ENCODE measurements at regions not wholly inside any gene's neighbourhood (a gene's known extent, or its start where the extent isn't known, plus 50 kb on each side); places are given as distances from the start of the nearest gene placed in this dataset.
A peak's percentile ranks its signal among the peaks of the same experiment; 100 is the strongest.
"Not testable (repeated sequence)": the region's sequence is repeated elsewhere in the genome, so short reads cannot be mapped to it uniquely, and the experiment has no call there.

- in situ Hi-C loops (cut with MboI; ENCODE audit: low pct_unique_long_range_greater_than_20kb in 2 of 9, low sequenced_read_pairs in 9 of 9, unreplicated experiment in 9 of 9); H3K4me1 ChIP-seq (replicated peaks in 1 of 2); H3K27ac ChIP-seq; ATAC-seq (replicated peaks in 6 of 8); H3K4me3 ChIP-seq: not testable (repeated sequence)
Observed at GRCh38 chr3:159409711-159410110, 578.9 kb upstream of the IL12A start.

GRCh38 chr3:159413319-159413718 is 575.3 kb upstream of the IL12A start:
- WGBS, 10 experiments, result 0 to 100% (median 64%) methylated on average over 1 to 2 of the region's 2 CpGs; no CpG with 5 or more reads in 1 of the 10 experiments
- Histone ChIP-seq H3K4me1 (replicated peaks in 1 of 2) (no peaks in the 10 kb centered on the region), H3K27ac (no peak overlapping the region), H3K4me3 (no peak overlapping the region)
- ATAC-seq (replicated peaks in 6 of 8), result no peak
- in situ Hi-C loops (cut with MboI; ENCODE audit: low pct_unique_long_range_greater_than_20kb in 2 of 9, low sequenced_read_pairs in 9 of 9, unreplicated experiment in 9 of 9), result no loop called here

DNA sequence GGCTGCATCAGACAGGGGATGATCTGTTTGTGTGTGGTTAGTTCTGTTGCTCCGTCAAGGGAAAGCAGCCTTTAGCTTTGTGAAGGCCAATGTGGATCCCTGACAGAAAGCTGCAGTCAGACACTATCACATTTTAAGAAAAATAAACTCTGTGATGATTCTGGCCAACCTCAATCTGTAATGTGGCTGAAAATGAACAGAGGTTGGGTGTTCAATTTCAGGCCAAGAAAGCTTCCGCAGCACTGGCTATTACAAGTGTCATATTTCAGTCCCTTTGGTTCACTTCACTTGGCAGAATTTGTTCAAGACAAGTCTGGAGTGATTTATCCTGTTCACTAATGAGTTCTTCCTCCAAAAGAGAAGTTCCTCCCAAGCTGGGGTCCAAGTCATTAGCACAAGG is 571.8 kb upstream of the IL12A start:
- WGBS, 10 experiments, result 0 to 89% (median 42%) methylated on average over 1 to 2 of the region's 2 CpGs; no CpG with 5 or more reads in 2 of the 10 experiments
- in situ Hi-C loops (cut with MboI; ENCODE audit: low pct_unique_long_range_greater_than_20kb in 2 of 9, low sequenced_read_pairs in 9 of 9, unreplicated experiment in 9 of 9), result no loop called here
- ATAC-seq (replicated peaks in 6 of 8), result peak in 1 of 8 experiments; percentile 66
- no peak overlapping the region for H3K4me3 ChIP-seq
- H3K4me1 ChIP-seq (replicated peaks in 1 of 2), result no peaks in the 10 kb centered on the region
- no peak overlapping the region for H3K27ac ChIP-seq

GRCh38 chr3:159417761-159418160 is 570.9 kb upstream of the IL12A start:
- WGBS, 10 experiments, result 14 to 100% (median 88%) methylated on average over 1 to 2 of the region's 2 CpGs; no CpG with 5 or more reads in 2 of the 10 experiments
- Histone ChIP-seq H3K4me1 (replicated peaks in 1 of 2) (no peaks in the 10 kb centered on the region), H3K27ac (no peak overlapping the region), H3K4me3 (no peak overlapping the region)
- ATAC-seq (replicated peaks in 6 of 8), result peak in 1 of 8 experiments; percentile 45
- in situ Hi-C loops (cut with MboI; ENCODE audit: low pct_unique_long_range_greater_than_20kb in 2 of 9, low sequenced_read_pairs in 9 of 9, unreplicated experiment in 9 of 9), result no loop called here

DNA sequence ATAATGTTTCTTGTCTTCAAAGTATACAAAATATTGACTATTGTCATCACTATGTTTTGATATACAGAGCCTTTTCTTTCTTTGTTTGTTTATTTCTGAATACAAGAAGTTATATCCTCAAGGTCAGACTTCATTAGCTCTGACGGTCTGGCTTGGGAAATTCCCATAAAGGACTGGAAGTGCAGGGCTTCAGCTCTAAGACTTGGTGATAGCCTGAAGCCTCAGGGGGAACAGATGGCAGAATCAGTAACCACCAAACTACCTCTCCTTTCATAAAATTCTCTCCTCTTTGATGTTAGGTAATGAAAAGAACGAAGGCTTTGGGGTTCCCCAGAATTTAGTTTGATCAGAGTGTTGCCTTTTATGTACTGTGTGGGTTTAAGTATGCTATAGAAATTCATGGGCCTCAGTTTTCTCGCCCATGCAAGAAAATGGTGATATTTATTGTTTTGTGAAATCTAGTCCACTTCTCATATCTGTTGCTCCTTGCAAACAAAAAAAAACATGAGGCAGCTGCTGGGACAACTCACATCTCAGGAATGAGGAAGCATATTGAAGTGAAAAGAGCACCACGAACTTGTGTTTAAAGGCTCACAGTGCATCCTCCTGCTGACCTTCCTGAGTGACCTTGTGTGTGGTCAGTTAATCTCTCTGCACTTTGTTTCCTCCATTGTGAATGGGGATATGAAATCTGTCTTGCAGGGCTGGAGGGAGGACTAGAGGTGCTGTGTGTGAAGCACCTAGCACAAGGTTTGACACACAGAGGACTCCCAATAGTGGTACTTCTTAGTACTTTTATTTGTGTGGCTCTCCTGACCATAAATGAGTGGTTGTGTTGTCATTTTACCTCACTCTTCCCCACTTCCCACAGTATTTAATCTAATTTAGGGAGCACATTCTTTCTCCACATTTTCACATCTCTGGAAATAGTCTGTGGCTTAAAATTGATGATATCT is 569.8 kb upstream of the IL12A start:
- WGBS, 10 experiments, result 13 to 93% (median 50%) methylated on average over 1 to 4 of the region's 4 CpGs; no CpG with 5 or more reads in 1 of the 10 experiments
- no peaks in the 10 kb centered on the region for H3K4me1 ChIP-seq (replicated peaks in 1 of 2)
- H3K27ac ChIP-seq, result no peak overlapping the region
- in situ Hi-C loops (cut with MboI; ENCODE audit: low pct_unique_long_range_greater_than_20kb in 2 of 9, low sequenced_read_pairs in 9 of 9, unreplicated experiment in 9 of 9), result no loop called here
- H3K4me3 ChIP-seq, result no peak overlapping the region
- peak in 2 of 8 experiments; percentile 80 to 88 for ATAC-seq (replicated peaks in 6 of 8)

- in situ Hi-C loops (cut with MboI; ENCODE audit: low pct_unique_long_range_greater_than_20kb in 2 of 9, low sequenced_read_pairs in 9 of 9, unreplicated experiment in 9 of 9), result no loop called here
- Histone ChIP-seq H3K4me3 (no peak overlapping the region), H3K4me1 (replicated peaks in 1 of 2) (no peaks in the 10 kb centered on the region), H3K27ac (no peak overlapping the region)
- ATAC-seq (replicated peaks in 6 of 8), result no peak
- 0 to 88% (median 66%) methylated on average over 1 to 2 of the region's 2 CpGs for WGBS, 10 experiments
Observed at GRCh38 chr3:159429702-159430101, 558.9 kb upstream of the IL12A start.

DNA sequence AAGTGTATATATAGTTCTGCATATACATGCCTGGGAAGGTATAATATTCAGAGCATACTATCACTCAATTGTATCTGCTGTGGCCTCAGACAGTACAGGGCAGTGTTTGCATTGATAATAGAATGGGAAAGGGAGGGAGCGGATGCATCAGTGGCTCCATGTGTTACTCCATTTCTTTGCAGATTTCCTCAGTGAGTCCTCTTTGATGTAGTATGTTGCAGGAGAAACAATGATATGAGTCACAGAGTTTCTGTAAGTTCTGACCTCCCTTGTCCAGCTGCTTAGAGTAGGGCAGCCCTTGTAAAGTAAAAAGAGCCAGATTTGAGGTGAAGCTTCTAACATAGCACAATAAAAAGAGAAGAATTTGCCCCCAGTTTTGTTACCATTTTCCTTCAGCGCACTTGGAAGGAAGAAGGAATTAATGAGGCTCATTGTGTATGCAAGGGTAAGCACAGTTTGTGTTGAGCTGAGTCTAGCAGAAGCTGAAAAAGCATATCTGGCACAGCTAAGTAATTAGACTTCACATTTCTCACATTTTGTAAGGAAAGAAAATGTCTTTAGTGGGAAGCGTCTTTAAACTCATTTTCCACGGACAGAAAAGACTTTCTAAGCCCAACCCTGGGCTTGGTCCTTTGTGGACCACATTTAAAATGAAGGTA is 555.8 kb upstream of the IL12A start:
- H3K27ac ChIP-seq, result no peak overlapping the region
- H3K4me1 ChIP-seq (replicated peaks in 1 of 2), result no peaks in the 10 kb centered on the region
- peak in 7 of 8 experiments; percentile 52 to 97 (median 80) for ATAC-seq (replicated peaks in 6 of 8)
- whole genome bisulfite sequencing, 10 experiments, result 5 to 83% (median 50%) methylated on average over 1 to 4 of the region's 4 CpGs; no CpG with 5 or more reads in 3 of the 10 experiments
- H3K4me3 ChIP-seq, result no peak overlapping the region
- in situ Hi-C loops (cut with MboI; ENCODE audit: low pct_unique_long_range_greater_than_20kb in 2 of 9, low sequenced_read_pairs in 9 of 9, unreplicated experiment in 9 of 9), result no loop called here

DNA sequence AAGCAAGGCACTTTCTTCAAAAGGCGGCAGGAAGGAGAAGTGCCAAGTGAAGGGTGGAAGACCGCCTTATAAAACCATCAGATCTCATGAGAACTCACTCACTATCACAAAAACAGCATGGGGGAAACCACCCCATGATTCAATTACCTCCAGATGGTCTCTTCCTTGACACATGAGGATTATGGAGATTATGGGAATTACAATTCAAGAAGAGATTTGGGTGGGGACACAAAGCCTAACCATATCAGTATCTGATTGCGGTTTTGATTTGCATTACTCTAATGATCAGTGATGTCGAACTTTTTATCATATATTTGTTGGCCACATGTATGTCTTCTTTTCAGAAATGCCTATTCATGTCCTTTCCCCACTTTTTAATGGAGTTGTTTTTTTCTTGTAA is 549.3 kb upstream of the IL12A start:
- 6 to 96% (median 47%) methylated on average over 1 to 4 of the region's 4 CpGs for WGBS, 10 experiments
- H3K4me3 ChIP-seq, result no peak overlapping the region
- in situ Hi-C loops (cut with MboI; ENCODE audit: low pct_unique_long_range_greater_than_20kb in 2 of 9, low sequenced_read_pairs in 9 of 9, unreplicated experiment in 9 of 9), result no loop called here
- H3K4me1 ChIP-seq (replicated peaks in 1 of 2), result peaks cover 0 to 7% of the 10 kb centered on the region in 2 donors
- peak in 2 of 8 experiments; percentile 83 to 95 for ATAC-seq (replicated peaks in 6 of 8)
- H3K27ac ChIP-seq, result no peak overlapping the region

DNA sequence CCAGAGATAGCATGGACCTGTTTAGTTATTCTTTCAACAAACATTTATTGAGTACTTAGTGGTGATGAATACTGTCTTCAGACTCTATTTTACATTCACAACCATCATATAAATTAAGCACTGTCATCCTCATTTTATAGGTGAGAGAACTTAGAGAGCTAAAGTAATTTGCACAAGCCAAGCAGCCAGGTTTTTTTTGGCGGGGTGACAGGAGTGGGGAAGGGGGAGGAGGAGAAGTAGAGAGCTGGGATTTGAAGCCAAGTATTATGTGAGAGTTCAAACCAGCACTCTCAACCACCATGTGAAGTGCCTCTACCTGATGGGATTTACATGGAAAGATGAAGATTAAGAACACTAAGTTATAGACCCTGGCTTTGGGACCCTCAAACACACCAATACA is 547.4 kb upstream of the IL12A start:
- Histone ChIP-seq H3K4me3 (no peak overlapping the region), H3K4me1 (replicated peaks in 1 of 2) (peaks cover 0 to 7% of the 10 kb centered on the region in 2 donors), H3K27ac (no peak overlapping the region)
- ATAC-seq (replicated peaks in 6 of 8), result no peak
- 0 to 100% (median 47%) methylated on average over 1 of the region's 1 CpG; no CpG with 5 or more reads in 4 of the 10 experiments for WGBS, 10 experiments
- in situ Hi-C loops (cut with MboI; ENCODE audit: low pct_unique_long_range_greater_than_20kb in 2 of 9, low sequenced_read_pairs in 9 of 9, unreplicated experiment in 9 of 9), result no loop called here

- no peak for ATAC-seq (replicated peaks in 6 of 8)
- Histone ChIP-seq H3K4me1 (replicated peaks in 1 of 2) (peaks cover 0 to 7% of the 10 kb centered on the region in 2 donors), H3K27ac (no peak overlapping the region), H3K4me3 (no peak overlapping the region)
- WGBS, 10 experiments, result 75 to 100% (median 92%) methylated on average over 1 to 4 of the region's 5 CpGs; no CpG with 5 or more reads in 3 of the 10 experiments
- in situ Hi-C loops (cut with MboI; ENCODE audit: low pct_unique_long_range_greater_than_20kb in 2 of 9, low sequenced_read_pairs in 9 of 9, unreplicated experiment in 9 of 9), result no loop called here
Observed at GRCh38 chr3:159443266-159443665, 545.4 kb upstream of the IL12A start.

DNA sequence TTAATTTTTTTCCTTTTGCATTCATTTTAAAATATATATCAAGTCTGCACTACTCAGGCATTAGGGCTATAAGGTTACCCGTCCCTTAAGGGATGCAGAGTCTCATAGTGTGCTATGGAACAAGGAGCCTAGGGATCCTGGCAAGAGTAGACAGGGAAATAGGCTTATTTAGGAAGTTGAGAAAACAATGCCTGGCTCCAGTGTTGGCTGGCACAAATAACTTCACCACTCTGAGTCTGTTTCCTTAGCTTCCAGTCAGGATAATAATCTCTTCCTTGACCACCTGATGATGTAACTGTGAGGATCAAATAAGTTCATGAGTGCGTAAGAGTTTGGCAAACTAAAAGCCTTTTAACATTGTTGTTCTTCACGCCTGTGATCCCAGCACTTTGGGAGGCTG is 540.8 kb upstream of the IL12A start:
- in situ Hi-C loops (cut with MboI; ENCODE audit: low pct_unique_long_range_greater_than_20kb in 2 of 9, low sequenced_read_pairs in 9 of 9, unreplicated experiment in 9 of 9), result no loop called here
- Histone ChIP-seq H3K27ac (no peak overlapping the region), H3K4me3 (no peak overlapping the region), H3K4me1 (replicated peaks in 1 of 2) (peaks cover 0 to 7% of the 10 kb centered on the region in 2 donors)
- 0 to 83% (median 60%) methylated on average over 1 to 3 of the region's 3 CpGs; no CpG with 5 or more reads in 1 of the 10 experiments for WGBS, 10 experiments
- ATAC-seq (replicated peaks in 6 of 8), result no peak

DNA sequence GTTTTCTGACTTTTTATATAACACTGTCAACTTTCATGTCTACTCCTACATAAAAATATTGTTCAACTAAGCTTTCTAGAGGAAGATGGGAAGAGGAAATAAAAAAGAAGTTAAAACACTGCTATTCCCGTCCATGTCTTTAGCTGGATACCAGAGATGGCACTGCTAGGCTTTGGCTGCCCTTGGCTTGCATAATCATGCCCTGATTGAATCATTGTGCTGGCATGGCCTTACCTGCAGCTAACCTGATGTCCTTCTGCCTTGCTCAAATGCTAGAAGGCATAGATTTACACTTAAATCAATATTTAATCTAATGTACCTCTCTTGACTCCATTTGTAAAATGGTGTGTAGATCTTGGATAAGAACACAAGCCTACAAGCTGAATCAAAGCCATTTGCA is 539.7 kb upstream of the IL12A start:
- in situ Hi-C loops (cut with MboI; ENCODE audit: low pct_unique_long_range_greater_than_20kb in 2 of 9, low sequenced_read_pairs in 9 of 9, unreplicated experiment in 9 of 9), result no loop called here
- Histone ChIP-seq H3K27ac (no peak overlapping the region), H3K4me3 (no peak overlapping the region), H3K4me1 (replicated peaks in 1 of 2) (peaks cover 0 to 2% of the 10 kb centered on the region in 2 donors)
- no peak for ATAC-seq (replicated peaks in 6 of 8)
- WGBS, 10 experiments, result 33 to 88% (median 67%) methylated on average over 1 of the region's 1 CpG; no CpG with 5 or more reads in 5 of the 10 experiments

DNA sequence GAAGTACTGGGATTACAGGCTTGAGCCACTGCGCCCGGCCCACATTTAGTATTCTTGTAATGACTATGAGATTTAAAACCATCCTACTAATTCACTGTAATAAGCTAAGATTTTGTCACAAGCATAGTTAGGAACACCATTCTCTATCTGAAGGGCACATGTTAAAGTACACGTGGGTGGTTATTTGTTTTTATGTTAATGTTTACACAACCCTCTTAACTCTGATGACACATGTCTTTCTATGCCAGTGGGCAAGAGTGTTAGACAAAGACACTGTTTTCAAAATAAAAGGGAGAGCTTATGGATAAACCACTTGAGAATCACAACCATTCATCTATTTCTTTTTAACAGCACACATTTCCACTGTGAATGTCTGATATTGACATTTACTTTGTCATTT is 537.6 kb upstream of the IL12A start:
- H3K4me1 ChIP-seq (replicated peaks in 1 of 2), result peaks cover 0 to 2% of the 10 kb centered on the region in 2 donors
- WGBS, 10 experiments, result 18 to 100% (median 69%) methylated on average over 1 to 3 of the region's 3 CpGs; no CpG with 5 or more reads in 5 of the 10 experiments
- H3K4me3 ChIP-seq, result no peak overlapping the region
- in situ Hi-C loops (cut with MboI; ENCODE audit: low pct_unique_long_range_greater_than_20kb in 2 of 9, low sequenced_read_pairs in 9 of 9, unreplicated experiment in 9 of 9), result no loop called here
- no peak overlapping the region for H3K27ac ChIP-seq
- ATAC-seq (replicated peaks in 6 of 8), result no peak
